GM13977 (cell line): ENCODE measurements at regions not wholly inside any gene's neighbourhood (a gene's known extent, or its start where the extent isn't known, plus 50 kb on each side); places are given as distances from the start of the nearest gene placed in this dataset.

Experiments
- DNase-seq: peaks from one replicate; pipeline ENCODE4 v3.0.0; 2012; ENCODE audit warnings: low spot score
- CTCF ChIP-seq: IDR thresholded peaks from 2 replicates; pipeline ENCODE4 v1.5.1; 2012; ENCODE audit warnings: mild to moderate bottlenecking, control low read depth; ENCODE audit not compliant: insufficient read depth; ENCODE audit errors: extremely low read depth, missing control alignments
- in situ Hi-C: fragments of 300-500 bp; cut with MboI; formaldehyde crosslinking; loops from one replicate; pipeline ENCODE4 v1.12.0; 2022; ENCODE audit warnings: low sequenced_read_pairs, low pct_unique_long_range_greater_than_20kb, mixed read lengths, inconsistent platforms; ENCODE audit not compliant: unreplicated experiment

DNA sequence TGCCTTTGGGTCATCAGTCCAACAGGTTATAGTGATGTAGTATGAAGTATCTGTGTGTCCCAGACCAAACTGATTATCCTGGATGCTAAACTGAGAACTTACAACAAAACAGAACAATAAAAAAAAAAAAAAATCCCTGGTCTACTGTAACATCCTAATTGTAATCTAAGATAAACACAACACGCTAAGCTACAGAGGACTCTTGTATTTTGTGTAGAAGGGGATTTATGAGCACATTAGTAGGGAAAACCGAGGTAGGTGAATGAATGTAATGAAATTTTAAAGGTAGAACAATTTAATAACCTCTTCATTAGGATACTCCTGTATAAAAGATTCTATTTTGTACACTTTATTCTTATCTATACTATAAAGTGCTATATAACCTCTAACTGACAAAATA lies 424.1 kb downstream of the NDFIP2 start:
- in situ Hi-C loops = no loop called here
- TF ChIP-seq CTCF = no peak
- no peak for DNase-seq

- in situ Hi-C loops = no loop called here
- TF ChIP-seq CTCF = no peak
- DNase-seq = no peak
These were observed 423.6 kb downstream of the NDFIP2 start for GRCh38 chr13:79904581-79904980.

DNA sequence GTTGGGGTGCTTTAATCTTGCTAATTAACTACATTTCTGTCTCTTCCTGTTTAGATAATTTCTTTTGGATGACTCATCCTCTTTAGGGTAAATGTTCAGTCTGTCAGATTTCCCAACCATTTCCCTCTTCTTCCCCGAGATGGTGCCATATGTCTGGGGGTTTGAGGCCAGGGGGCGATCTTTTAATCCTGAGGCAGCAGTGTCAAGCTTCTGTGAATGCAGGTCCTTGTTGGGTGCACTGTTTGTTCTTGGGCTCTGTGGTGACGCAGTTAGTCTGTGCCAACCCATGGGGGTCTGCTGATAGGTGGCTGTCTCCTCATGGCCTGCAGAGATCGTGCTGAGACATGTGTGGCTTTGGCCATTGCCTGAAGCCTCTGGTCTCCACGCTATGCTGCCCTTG lies 420.4 kb downstream of the NDFIP2 start:
- in situ Hi-C loops = no loop called here
- no peak for DNase-seq
- TF ChIP-seq CTCF = no peak

DNA sequence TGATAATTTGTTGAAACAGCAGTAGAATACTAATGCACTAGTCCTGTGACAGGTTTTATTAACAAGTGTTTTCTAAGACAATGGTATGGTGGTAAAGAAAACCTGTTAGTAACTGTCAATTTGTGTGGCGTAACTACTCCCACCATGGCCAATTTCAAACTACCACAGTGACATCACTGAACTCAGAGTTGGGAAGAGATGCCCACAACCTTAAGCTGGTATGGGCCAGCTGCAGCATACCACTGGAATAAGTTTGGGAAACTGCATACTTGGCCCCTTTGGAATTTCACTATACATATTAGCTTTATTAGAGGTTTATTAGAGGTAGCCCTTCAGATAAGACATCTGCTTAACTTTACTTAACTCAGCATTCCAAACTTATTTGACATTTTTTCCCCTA lies 419.4 kb downstream of the NDFIP2 start:
- DNase-seq = no peak
- no peak for TF ChIP-seq CTCF
- in situ Hi-C loops = no loop called here

DNA sequence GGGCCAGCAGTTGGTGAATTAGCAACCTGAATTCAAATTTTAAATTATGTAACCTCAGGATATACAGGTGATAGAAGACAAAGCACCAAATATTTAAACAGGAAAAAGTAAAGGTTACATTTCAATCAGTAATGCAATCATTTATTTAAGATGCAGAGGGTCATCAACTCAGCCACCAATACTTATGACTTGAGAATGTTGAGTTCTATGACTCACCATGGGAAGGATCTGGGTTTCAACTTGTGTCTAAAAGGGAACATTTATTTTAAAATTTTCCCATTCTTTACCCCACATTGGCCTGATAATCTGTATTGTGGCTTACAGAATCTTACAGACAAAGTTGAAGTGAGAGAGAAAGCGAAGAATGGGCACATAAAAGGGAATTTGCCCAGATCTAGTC lies 418.0 kb downstream of the NDFIP2 start:
- DNase-seq = no peak
- no peak for TF ChIP-seq CTCF
- in situ Hi-C loops = no loop called here

DNA sequence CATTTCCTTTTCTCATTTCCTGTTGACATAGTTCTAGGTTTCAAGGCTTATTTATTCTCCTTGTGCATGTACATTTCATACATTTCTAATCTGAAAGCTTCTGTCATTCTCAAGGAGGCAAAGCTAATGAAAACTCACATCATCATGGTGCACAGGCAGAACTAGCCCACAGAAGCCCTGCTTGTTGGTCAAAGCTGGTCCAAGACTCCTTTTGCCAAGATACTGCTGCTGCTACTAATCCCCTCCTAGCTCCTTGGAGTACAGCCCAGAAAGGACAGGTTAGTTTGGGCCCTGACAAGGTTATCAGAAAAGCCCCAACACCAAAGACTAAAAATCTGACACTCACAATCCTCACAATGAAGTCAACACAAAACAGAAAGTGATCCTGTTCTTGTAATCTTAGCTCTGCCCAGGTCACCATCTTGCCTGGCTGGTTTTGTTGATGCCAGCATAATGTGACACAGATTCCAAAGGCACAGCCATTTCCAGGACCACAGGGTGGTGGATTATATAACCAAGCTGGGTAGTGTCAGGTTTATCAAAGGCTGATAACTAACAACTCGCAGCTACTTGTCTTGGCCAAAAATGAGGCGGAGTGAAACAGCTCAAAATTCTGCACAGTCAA lies 417.4 kb downstream of the NDFIP2 start:
- no peak for TF ChIP-seq CTCF
- DNase-seq = no peak
- in situ Hi-C loops = no loop called here

DNA sequence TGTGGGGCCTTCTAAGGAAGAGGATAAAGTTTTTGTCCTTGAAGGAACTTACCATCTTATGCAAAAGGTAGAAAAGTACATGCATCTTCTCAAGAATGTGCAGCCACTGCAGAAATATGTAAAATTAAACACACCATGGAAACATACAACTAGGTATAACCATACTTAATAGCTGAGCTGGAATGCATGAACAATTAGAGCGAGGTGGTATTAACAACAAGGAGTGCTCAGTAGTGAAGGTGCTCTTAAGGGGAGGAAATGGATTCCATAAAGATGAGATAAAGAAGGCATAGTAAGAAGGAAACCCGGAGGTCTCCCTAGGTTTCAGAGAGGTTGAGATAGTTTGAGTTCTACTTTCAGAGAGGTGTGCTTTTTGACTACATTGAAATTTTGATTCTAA lies 415.9 kb downstream of the NDFIP2 start:
- no peak for DNase-seq
- in situ Hi-C loops = no loop called here
- TF ChIP-seq CTCF = no peak
